Breast epithelium (tissue), 3 donors: ENCODE measurements at regions not wholly inside any gene's neighbourhood (a gene's known extent, or its start where the extent isn't known, plus 50 kb on each side); places are given as distances from the start of the nearest gene placed in this dataset.

ENCODE experiments used
- POLR2A ChIP-seq: fragments of 450-650 bp; IDR thresholded peaks from one replicate; pipeline ENCODE4 v1.6.1; 2016; ENCODE audit warnings: antibody characterized with exemption, mild to moderate bottlenecking, moderate library complexity
- TF ChIP-seq, protein P1 (sequence below), 3 donors: fragments of 450-650 bp; IDR thresholded peaks; one replicate each; pipeline ENCODE4 v1.5.1; 2016 to 2017; ENCODE audit warnings: antibody characterized with exemption in 3 of 3, mild to moderate bottlenecking in 3 of 3, moderate library complexity in 3 of 3

GRCh38 chr9:108479989-108480652, 375.7 kb downstream of the ACTL7B start:
- no peak for TF ChIP-seq POLR2A
- TF ChIP-seq, protein P1, sequence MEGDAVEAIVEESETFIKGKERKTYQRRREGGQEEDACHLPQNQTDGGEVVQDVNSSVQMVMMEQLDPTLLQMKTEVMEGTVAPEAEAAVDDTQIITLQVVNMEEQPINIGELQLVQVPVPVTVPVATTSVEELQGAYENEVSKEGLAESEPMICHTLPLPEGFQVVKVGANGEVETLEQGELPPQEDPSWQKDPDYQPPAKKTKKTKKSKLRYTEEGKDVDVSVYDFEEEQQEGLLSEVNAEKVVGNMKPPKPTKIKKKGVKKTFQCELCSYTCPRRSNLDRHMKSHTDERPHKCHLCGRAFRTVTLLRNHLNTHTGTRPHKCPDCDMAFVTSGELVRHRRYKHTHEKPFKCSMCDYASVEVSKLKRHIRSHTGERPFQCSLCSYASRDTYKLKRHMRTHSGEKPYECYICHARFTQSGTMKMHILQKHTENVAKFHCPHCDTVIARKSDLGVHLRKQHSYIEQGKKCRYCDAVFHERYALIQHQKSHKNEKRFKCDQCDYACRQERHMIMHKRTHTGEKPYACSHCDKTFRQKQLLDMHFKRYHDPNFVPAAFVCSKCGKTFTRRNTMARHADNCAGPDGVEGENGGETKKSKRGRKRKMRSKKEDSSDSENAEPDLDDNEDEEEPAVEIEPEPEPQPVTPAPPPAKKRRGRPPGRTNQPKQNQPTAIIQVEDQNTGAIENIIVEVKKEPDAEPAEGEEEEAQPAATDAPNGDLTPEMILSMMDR (IDR thresholded peaks at IDR 0.05) = no peak
